GM13976 (cell line): ENCODE measurements at regions not wholly inside any gene's neighbourhood (a gene's known extent, or its start where the extent isn't known, plus 50 kb on each side); places are given as distances from the start of the nearest gene placed in this dataset.

Experiments
- DNase-seq: peaks from one replicate; pipeline ENCODE4 v3.0.0; 2012; ENCODE audit warnings: low spot score
- CTCF ChIP-seq: IDR thresholded peaks from 2 replicates; pipeline ENCODE4 v1.5.1; 2012; ENCODE audit warnings: borderline replicate concordance, mild to moderate bottlenecking; ENCODE audit not compliant: insufficient read depth; ENCODE audit errors: extremely low read depth, missing control alignments, control extremely low read depth
- in situ Hi-C: fragments of 300-500 bp; cut with MboI; formaldehyde crosslinking; loops from one replicate; pipeline ENCODE4 v1.12.0; 2022; ENCODE audit warnings: low sequenced_read_pairs, mixed read lengths, inconsistent platforms; ENCODE audit not compliant: unreplicated experiment

- DNase-seq = no peak
- in situ Hi-C loops = no loop called here
- no peak for TF ChIP-seq CTCF
These were observed 1602.1 kb upstream of the TMEFF2 start for GRCh38 chr2:193796847-193797246.

- in situ Hi-C loops = no loop called here
- DNase-seq = no peak
- TF ChIP-seq CTCF = no peak
These were observed 1599.2 kb upstream of the TMEFF2 start for GRCh38 chr2:193793914-193794313.

GRCh38 chr2:193783681-193784080, 1588.9 kb upstream of the TMEFF2 start:
- no peak for TF ChIP-seq CTCF
- in situ Hi-C loops = no loop called here
- DNase-seq = no peak

- TF ChIP-seq CTCF = no peak
- no peak for DNase-seq
- in situ Hi-C loops = no loop called here
These were observed 1583.6 kb upstream of the TMEFF2 start for GRCh38 chr2:193778293-193778692.

- in situ Hi-C loops = no loop called here
- TF ChIP-seq CTCF = no peak
- DNase-seq = no peak
These were observed 1582.3 kb upstream of the TMEFF2 start for GRCh38 chr2:193776988-193777387.

GRCh38 chr2:193774166-193774565, 1579.4 kb upstream of the TMEFF2 start:
- TF ChIP-seq CTCF = no peak
- DNase-seq = no peak
- in situ Hi-C loops = no loop called here

GRCh38 chr2:193751299-193751698, 1556.6 kb upstream of the TMEFF2 start:
- no peak for DNase-seq
- in situ Hi-C loops = no loop called here
- TF ChIP-seq CTCF = no peak
